IMR-90 (cell line): ENCODE measurements at regions not wholly inside any gene's neighbourhood (a gene's known extent, or its start where the extent isn't known, plus 50 kb on each side); places are given as distances from the start of the nearest gene placed in this dataset.

Source experiments
- ATAC-seq: fragments of 200-7000 bp; cut with Tn5 transposase; 2 replicates; pipeline ENCODE4 v1.9.1; 2020; ENCODE audit warnings: low read depth, mild to moderate bottlenecking, moderate library complexity
- BruUV-seq: library from RNA; stranded (reverse); fragments of 400-500 nt; replicated peaks from 2 replicates; lab custom pipeline; 2021; lab: Mats Ljungman, UMichigan
- CTCF ChIA-PET: fragments of 300-600 bp; formaldehyde crosslinking; extraction: SDS; loops from one replicate; lab custom pipeline; 2021; ENCODE audit warnings: antibody characterized with exemption; lab: Yijun Ruan, JAX
- POLR2A ChIA-PET: fragments of 300-600 bp; sonication (Branson Sonifier 250); formaldehyde crosslinking; loops from one replicate; lab custom pipeline; 2022; ENCODE audit warnings: antibody characterized with exemption; ENCODE audit not compliant: unreplicated experiment; lab: Charles Lee
- DNase-seq: peaks from one replicate; pipeline ENCODE4 v3.0.0; 2013
- H2AFZ ChIP-seq: replicated peaks from 2 replicates; pipeline ENCODE3; 2013; ENCODE audit warnings: low read length, mild to moderate bottlenecking; ENCODE audit not compliant: poor library complexity
- H2AK5ac ChIP-seq: 2 replicates; pipeline ENCODE4 v1.6.1; 2013; ENCODE audit warnings: low read depth, low read length, inconsistent platforms
- H2AK9ac ChIP-seq: replicated peaks from 2 replicates; pipeline ENCODE3; 2013; ENCODE audit warnings: mild to moderate bottlenecking, low read depth, low read length, moderate library complexity; ENCODE audit not compliant: poor library complexity
- H2BK120ac ChIP-seq: 2 replicates; pipeline ENCODE4 v1.6.1; 2013; ENCODE audit warnings: low read depth, low read length, inconsistent platforms
- H2BK15ac ChIP-seq: 3 replicates; pipeline ENCODE4 v1.6.1; 2013; ENCODE audit warnings: low read depth, low read length, inconsistent platforms
- H2BK20ac ChIP-seq: 2 replicates; pipeline ENCODE4 v1.6.1; 2013; ENCODE audit warnings: low read depth, mild to moderate bottlenecking, inconsistent platforms, low read length, moderate library complexity
- H2BK5ac ChIP-seq: 2 replicates; pipeline ENCODE4 v1.6.1; 2013; ENCODE audit warnings: mild to moderate bottlenecking, low read depth, low read length, inconsistent platforms; ENCODE audit not compliant: poor library complexity, severe bottlenecking
- H3K14ac ChIP-seq: replicated peaks from 2 replicates; pipeline ENCODE4 v1.6.1; 2013; ENCODE audit warnings: low read depth, low read length, inconsistent platforms
- H3K18ac ChIP-seq: 2 replicates; pipeline ENCODE4 v1.6.1; 2013; ENCODE audit warnings: low read depth, low read length, control low read depth
- H3K23ac ChIP-seq: 2 replicates; pipeline ENCODE4 v1.6.1; 2013; ENCODE audit warnings: low read depth, low read length, inconsistent platforms
- H3K27ac ChIP-seq: 2 replicates; pipeline ENCODE4 v1.5.1; 2013; ENCODE audit warnings: mild to moderate bottlenecking, control low read depth, low read length; ENCODE audit not compliant: insufficient read depth
- H3K27me3 ChIP-seq: 2 replicates; pipeline ENCODE4 v1.6.1; 2013; ENCODE audit warnings: low read length; ENCODE audit not compliant: control insufficient read depth, insufficient read depth
- H3K36me3 ChIP-seq: 2 replicates; pipeline ENCODE4 v1.6.1; 2013; ENCODE audit warnings: low read length, mixed read lengths; ENCODE audit not compliant: control insufficient read depth, insufficient read depth
- H3K4ac ChIP-seq: 2 replicates; pipeline ENCODE4 v1.6.1; 2013; ENCODE audit warnings: low read depth, low read length, inconsistent platforms
- H3K4me1 ChIP-seq: 2 replicates; pipeline ENCODE4 v1.6.1; 2013; ENCODE audit warnings: low read length, mixed read lengths; ENCODE audit not compliant: control insufficient read depth, insufficient read depth
- H3K4me2 ChIP-seq: 2 replicates; pipeline ENCODE4 v1.6.1; 2013; ENCODE audit warnings: low read depth, mild to moderate bottlenecking, control low read depth, low read length, moderate library complexity
- H3K4me3 ChIP-seq: 2 replicates; pipeline ENCODE4 v1.5.1; 2013; ENCODE audit warnings: low read depth, mild to moderate bottlenecking, control low read depth, low read length, moderate library complexity; ENCODE audit not compliant: insufficient read depth
- H3K56ac ChIP-seq: 2 replicates; pipeline ENCODE4 v1.6.1; 2013; ENCODE audit warnings: low read length, inconsistent platforms; ENCODE audit not compliant: insufficient read depth; ENCODE audit errors: extremely low read depth
- H3K79me1 ChIP-seq, 2 experiments: 2 replicates each; pipeline ENCODE4 v1.6.1; 2013; ENCODE audit warnings: low read length in 2 of 2, inconsistent platforms in 1 of 2, low read depth in 1 of 2
- H3K9ac ChIP-seq: 2 replicates; pipeline ENCODE4 v1.6.1; 2013; ENCODE audit warnings: low read depth, low read length, control low read depth
- H3K9me1 ChIP-seq: 2 replicates; pipeline ENCODE4 v1.6.1; 2013; ENCODE audit warnings: low read length, inconsistent platforms; ENCODE audit not compliant: insufficient read depth
- H3K9me3 ChIP-seq: 2 replicates; pipeline ENCODE4 v1.6.1; 2013; ENCODE audit warnings: low read length; ENCODE audit not compliant: control insufficient read depth, insufficient read depth
- H4K20me1 ChIP-seq: 2 replicates; pipeline ENCODE4 v1.6.1; 2013; ENCODE audit warnings: low read length, inconsistent platforms; ENCODE audit not compliant: insufficient read depth
- H4K5ac ChIP-seq: 2 replicates; pipeline ENCODE4 v1.6.1; 2013; ENCODE audit warnings: mild to moderate bottlenecking, low read depth, low read length, control low read depth
- H4K8ac ChIP-seq, 2 experiments: 2 replicates each; pipeline ENCODE4 v1.6.1; 2013; ENCODE audit warnings: low read depth in 2 of 2, low read length in 2 of 2, control low read depth in 1 of 2, inconsistent platforms in 1 of 2
- H4K91ac ChIP-seq: 2 replicates; pipeline ENCODE4 v1.6.1; 2013; ENCODE audit warnings: low read depth, low read length, inconsistent platforms; ENCODE audit not compliant: insufficient read depth
- CHD1 ChIP-seq: IDR thresholded peaks from 2 replicates; pipeline ENCODE4 v1.6.1; 2012; ENCODE audit warnings: low read depth, low read length, improper control_type of control experiment
- MAFK ChIP-seq: IDR thresholded peaks from 2 replicates; pipeline ENCODE4 v1.6.1; 2012; ENCODE audit warnings: low read depth, low read length, improper control_type of control experiment
- POLR2A ChIP-seq: IDR thresholded peaks from 2 replicates; pipeline ENCODE4 v1.6.1; 2012; ENCODE audit warnings: mild to moderate bottlenecking, low read depth, low read length
- WGBS, 2 experiments: methylation state at CpG; one replicate each; pipeline versions ENCODE4 v1.1.5 to v1.1.7; 2013; ENCODE audit warnings: missing lambda C conversion rate in 2 of 2; ENCODE audit not compliant: insufficient read length in 1 of 2; ENCODE audit errors: extremely low coverage in 2 of 2; 5-methylcytosine and 5-hydroxymethylcytosine counted together
- dilution Hi-C: fragments of 300-500 bp; cut with HindIII; formaldehyde crosslinking; loops from one replicate; pipeline ENCODE4 v1.14.3; 2018; ENCODE audit warnings: low sequenced_read_pairs; ENCODE audit not compliant: unreplicated experiment
- in situ Hi-C: fragments of 300-500 bp; cut with MboI; formaldehyde crosslinking; loops from 3 replicates; pipeline ENCODE4 v1.14.3; 2019; ENCODE audit warnings: low sequenced_read_pairs, inconsistent platforms, mixed read lengths
- intact Hi-C: fragments of 100-400 bp; cut with micrococcal nuclease; formaldehyde crosslinking; loops from 2 replicates; pipeline ENCODE4 v1.10.0; 2022

- no peak overlapping the region for H2AK5ac ChIP-seq
- intact Hi-C loops = no loop called here
- no peak overlapping the region for H2BK120ac ChIP-seq
- no peak overlapping the region for H3K23ac ChIP-seq
- H3K4ac ChIP-seq = no peak overlapping the region
- no peaks in the 10 kb centered on the region for H3K9me1 ChIP-seq
- H2BK20ac ChIP-seq = no peak overlapping the region
- in situ Hi-C loops = no loop called here
- no peak overlapping the region for H3K9ac ChIP-seq
- TF ChIP-seq CHD1 (no peak), MAFK (no peak), POLR2A (no peak)
- no peak overlapping the region for H3K56ac ChIP-seq
- no peaks in the 10 kb centered on the region for H3K9me3 ChIP-seq
- H3K36me3 ChIP-seq = no peaks in the 10 kb centered on the region
- ChIA-PET CTCF (interaction anchor here (0.7 kb wide), 1 partner anchor 38 kb away, joined by 3 read pairs; no protein-coding TSS in a partner anchor), POLR2A (no interaction called here)
- H3K14ac ChIP-seq = no peak overlapping the region
- H4K8ac ChIP-seq = no peak overlapping the region
- H4K20me1 ChIP-seq = no peaks in the 10 kb centered on the region
- H3K79me1 ChIP-seq = no peaks in the 10 kb centered on the region
- BruUV-seq = no TSS peak
- H3K4me2 ChIP-seq = no peak overlapping the region
- no peak overlapping the region for H2BK5ac ChIP-seq
- no peak for ATAC-seq
- WGBS, 2 experiments = no CpG with 5 or more reads among the region's 2 CpGs
- H3K4me3 ChIP-seq = no peak overlapping the region
- no peaks in the 10 kb centered on the region for H3K4me1 ChIP-seq
- H3K18ac ChIP-seq = no peak overlapping the region
- H2BK15ac ChIP-seq = no peak overlapping the region
- H3K27me3 ChIP-seq = no peaks in the 10 kb centered on the region; the same call in 1 of the 2 replicates
- no peak overlapping the region for H4K91ac ChIP-seq
- no peak overlapping the region for H2AK9ac ChIP-seq
- no peak overlapping the region for H3K27ac ChIP-seq
- no peak for DNase-seq
- dilution Hi-C loops = no loop called here
- H4K5ac ChIP-seq = no peak overlapping the region
- peak overlapping the region; percentile 21 for H2AFZ ChIP-seq
Observed at GRCh38 chr1:96259399-96259798, 462.2 kb upstream of the PTBP2 start.
